Tibial nerve (tissue), 4 donors: ENCODE measurements at regions not wholly inside any gene's neighbourhood (a gene's known extent, or its start where the extent isn't known, plus 50 kb on each side); places are given as distances from the start of the nearest gene placed in this dataset.

Source experiments
- DNase-seq, 2 donors: peaks; one replicate each; pipeline ENCODE4 v3.0.0-alpha.2; 2019; ENCODE audit warnings: low spot score in 2 of 2
- H3K27ac ChIP-seq, 4 donors: fragments of 200-600 bp; sonication (generic) in 3 of 4; one replicate each; pipeline ENCODE4 v1.5.1; 2017 to 2019; ENCODE audit warnings: mild to moderate bottlenecking in 1 of 4
- H3K27me3 ChIP-seq, 2 donors: fragments of 200-600 bp; sonication (generic) in 1 of 2; one replicate each; pipeline versions ENCODE4 v1.5.1 to v1.6.0; 2017 to 2019
- H3K36me3 ChIP-seq, 3 donors: fragments of 200-600 bp; sonication (generic); one replicate each; pipeline ENCODE4 v1.5.1; 2018 to 2019
- H3K4me1 ChIP-seq, 4 donors: fragments of 200-600 bp; sonication (generic) in 3 of 4; one replicate each; pipeline ENCODE4 v1.5.1; 2017 to 2019
- H3K4me3 ChIP-seq, 4 donors: fragments of 200-600 bp; sonication (generic) in 3 of 4; one replicate each; pipeline ENCODE4 v1.5.1; 2017 to 2019; ENCODE audit warnings: mild to moderate bottlenecking in 1 of 4, moderate library complexity in 1 of 4
- H3K9me3 ChIP-seq, 4 donors: fragments of 200-600 bp; sonication (generic) in 3 of 4; one replicate each; pipeline ENCODE4 v1.5.1; 2017 to 2019
- EP300 ChIP-seq, 2 donors: sonication (generic); formaldehyde crosslinking; IDR thresholded peaks; one replicate each; pipeline ENCODE4 v1.6.1; 2017; ENCODE audit warnings: antibody characterized with exemption in 2 of 2, mild to moderate bottlenecking in 1 of 2
- POLR2A ChIP-seq, 2 donors: fragments of 450-650 bp; IDR thresholded peaks; one replicate each; pipeline ENCODE4 v1.6.1; 2017; ENCODE audit warnings: antibody characterized with exemption in 2 of 2, mild to moderate bottlenecking in 2 of 2, moderate library complexity in 2 of 2
- WGBS, 2 donors: methylation state at CpG; one replicate each; pipeline ENCODE4 v1.1.5; 2018; 5-methylcytosine and 5-hydroxymethylcytosine counted together
- TF ChIP-seq, protein P1 (sequence below), 5 experiments: fragments of 200-600 bp in 3 of 5; fragments of 450-650 bp in 2 of 5; sonication (generic) in 3 of 5; IDR thresholded peaks; one replicate each; pipeline ENCODE4 v1.5.1; 2016 to 2019; ENCODE audit warnings: antibody characterized with exemption in 5 of 5, mild to moderate bottlenecking in 3 of 5, moderate library complexity in 2 of 5

DNA sequence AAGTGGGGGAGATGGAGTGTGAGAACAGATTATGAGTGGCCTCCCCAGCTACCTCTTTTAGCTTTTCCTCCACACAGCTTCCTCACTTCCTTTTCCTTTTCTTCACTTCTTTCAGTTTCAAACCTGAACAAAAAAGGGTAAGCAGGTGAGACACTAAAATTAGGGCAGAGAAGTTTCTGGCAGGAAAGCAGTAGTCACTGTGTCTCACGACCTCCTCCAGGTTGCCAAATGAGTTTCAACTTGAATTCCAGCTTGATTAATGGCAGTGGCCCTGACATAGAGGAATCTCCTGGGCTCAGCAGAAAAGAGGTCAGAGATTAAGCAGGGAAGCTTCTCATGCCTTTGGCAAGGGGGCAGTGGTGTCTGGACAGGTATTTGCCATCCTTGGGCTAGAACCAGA is 63.7 kb upstream of the SPINK5 start:
- TF ChIP-seq EP300 (IDR thresholded peaks at IDR 0.05) (no peak), POLR2A (IDR thresholded peaks at IDR 0.05) (no peak)
- TF ChIP-seq, protein P1, sequence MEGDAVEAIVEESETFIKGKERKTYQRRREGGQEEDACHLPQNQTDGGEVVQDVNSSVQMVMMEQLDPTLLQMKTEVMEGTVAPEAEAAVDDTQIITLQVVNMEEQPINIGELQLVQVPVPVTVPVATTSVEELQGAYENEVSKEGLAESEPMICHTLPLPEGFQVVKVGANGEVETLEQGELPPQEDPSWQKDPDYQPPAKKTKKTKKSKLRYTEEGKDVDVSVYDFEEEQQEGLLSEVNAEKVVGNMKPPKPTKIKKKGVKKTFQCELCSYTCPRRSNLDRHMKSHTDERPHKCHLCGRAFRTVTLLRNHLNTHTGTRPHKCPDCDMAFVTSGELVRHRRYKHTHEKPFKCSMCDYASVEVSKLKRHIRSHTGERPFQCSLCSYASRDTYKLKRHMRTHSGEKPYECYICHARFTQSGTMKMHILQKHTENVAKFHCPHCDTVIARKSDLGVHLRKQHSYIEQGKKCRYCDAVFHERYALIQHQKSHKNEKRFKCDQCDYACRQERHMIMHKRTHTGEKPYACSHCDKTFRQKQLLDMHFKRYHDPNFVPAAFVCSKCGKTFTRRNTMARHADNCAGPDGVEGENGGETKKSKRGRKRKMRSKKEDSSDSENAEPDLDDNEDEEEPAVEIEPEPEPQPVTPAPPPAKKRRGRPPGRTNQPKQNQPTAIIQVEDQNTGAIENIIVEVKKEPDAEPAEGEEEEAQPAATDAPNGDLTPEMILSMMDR (IDR thresholded peaks at IDR 0.05): no peak
- Histone ChIP-seq H3K4me3 (no peak overlapping the region), H3K9me3 (peaks cover 0 to 29% (median 9%) of the 10 kb centered on the region in 4 donors), H3K36me3 (no peaks in the 10 kb centered on the region), H3K4me1 (no peaks in the 10 kb centered on the region), H3K27ac (no peak overlapping the region), H3K27me3 (no peaks in the 10 kb centered on the region)
- no peak for DNase-seq
- 59 to 65% methylated on average over 1 of the region's 1 CpG for WGBS, 2 donors

DNA sequence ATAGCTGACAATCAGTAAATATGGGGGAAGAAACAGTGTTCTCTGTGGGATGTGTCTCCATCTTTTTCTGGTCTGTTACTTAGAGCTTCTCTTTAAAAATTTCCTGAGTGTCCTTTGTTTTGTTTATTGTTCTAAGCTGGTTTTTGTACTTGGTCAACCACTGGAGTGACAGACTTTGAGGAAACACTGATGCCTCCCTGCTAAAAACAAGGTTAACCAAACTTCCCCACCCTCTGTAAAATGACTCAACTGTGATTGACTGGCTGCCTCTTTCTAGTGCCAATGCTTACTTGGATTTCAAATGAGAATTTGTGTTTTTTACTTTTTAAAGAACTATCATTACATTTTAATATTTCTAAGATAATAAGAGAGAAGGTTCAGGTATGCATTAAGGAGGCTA is 65.1 kb upstream of the SPINK5 start:
- TF ChIP-seq EP300 (IDR thresholded peaks at IDR 0.05) (no peak), POLR2A (IDR thresholded peaks at IDR 0.05) (no peak)
- TF ChIP-seq, protein P1 (IDR thresholded peaks at IDR 0.05): no peak

DNA sequence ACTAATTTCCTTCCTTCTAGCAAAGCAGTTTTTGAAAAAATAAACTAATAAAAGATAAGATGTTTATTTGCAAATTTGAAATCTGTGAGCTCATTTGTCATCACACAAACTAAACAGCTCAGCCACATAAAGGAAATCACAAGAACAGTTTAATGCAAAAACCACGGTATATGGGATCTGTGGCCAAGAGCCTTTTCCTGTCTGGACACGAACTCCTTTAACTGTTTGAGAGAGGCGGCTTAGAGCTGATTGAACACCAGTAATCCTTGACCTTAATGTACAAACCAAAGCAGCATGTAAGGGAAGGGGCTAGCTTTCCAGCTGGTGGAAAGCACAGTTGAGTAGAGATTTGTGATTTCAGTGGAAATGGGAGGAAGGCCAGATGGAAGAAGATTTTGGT is 66.3 kb upstream of the SPINK5 start:
- H3K4me3 ChIP-seq: no peak overlapping the region
- TF ChIP-seq EP300 (IDR thresholded peaks at IDR 0.05): no peak
- TF ChIP-seq, protein P1 (IDR thresholded peaks at IDR 0.05): no peak
- TF ChIP-seq POLR2A (IDR thresholded peaks at IDR 0.05): no peak
- no peaks in the 10 kb centered on the region for H3K36me3 ChIP-seq
- H3K27ac ChIP-seq: no peak overlapping the region
- WGBS, 2 donors: 41 to 43% methylated on average over 3 of the region's 3 CpGs
- no peaks in the 10 kb centered on the region for H3K4me1 ChIP-seq
- peaks cover 0 to 27% (median 7%) of the 10 kb centered on the region in 4 donors for H3K9me3 ChIP-seq
- H3K27me3 ChIP-seq: no peaks in the 10 kb centered on the region
- no peak for DNase-seq

More for the DNA sequence above, 65.1 kb upstream of the SPINK5 start:
- no peaks in the 10 kb centered on the region for H3K4me1 ChIP-seq
- no peaks in the 10 kb centered on the region for H3K27me3 ChIP-seq
- H3K36me3 ChIP-seq: no peaks in the 10 kb centered on the region
- no peak for DNase-seq
- H3K9me3 ChIP-seq: peaks cover 0 to 29% (median 9%) of the 10 kb centered on the region in 4 donors
- H3K27ac ChIP-seq: no peak overlapping the region
- no peak overlapping the region for H3K4me3 ChIP-seq

DNA sequence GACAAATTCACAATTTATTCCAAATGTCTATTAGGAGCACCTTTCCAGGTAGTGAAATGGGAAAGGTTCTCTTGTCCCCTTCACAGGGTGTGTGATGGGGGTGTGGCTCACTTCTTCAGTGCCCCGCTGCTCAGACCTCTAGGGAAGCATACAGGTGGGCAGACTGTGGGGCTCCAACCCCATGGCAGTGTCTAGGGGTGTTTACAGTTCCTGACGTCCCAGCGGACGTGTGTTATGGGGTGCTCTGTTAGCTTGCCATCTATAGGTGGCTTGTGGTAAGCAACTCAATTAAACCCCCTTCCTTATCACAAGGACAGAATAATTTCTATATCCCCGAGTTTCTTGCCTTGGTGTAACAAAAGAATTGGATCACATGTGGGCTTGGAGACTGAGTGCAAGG is 67.4 kb upstream of the SPINK5 start:
- 83 to 86% methylated on average over 5 of the region's 5 CpGs for WGBS, 2 donors
- no peak overlapping the region for H3K27ac ChIP-seq

DNA sequence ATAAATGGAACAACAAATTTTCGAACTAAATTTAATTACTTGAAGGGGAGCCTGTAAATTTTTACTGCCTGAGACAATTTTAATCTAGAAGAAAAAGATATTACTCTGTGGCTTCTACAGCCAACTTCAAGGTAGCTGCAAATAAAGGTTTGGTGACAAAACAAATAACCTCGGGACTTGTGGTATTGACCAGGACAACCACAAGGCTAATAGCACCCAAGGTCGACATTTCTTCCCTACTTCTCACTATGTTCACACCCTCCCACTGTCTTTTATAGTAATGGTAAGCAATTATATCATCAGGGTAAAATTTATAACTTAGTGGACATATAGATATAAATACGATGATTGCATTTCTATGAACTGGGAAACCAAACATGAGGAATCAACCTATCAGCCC is 67.9 kb upstream of the SPINK5 start:
- Histone ChIP-seq H3K36me3 (no peaks in the 10 kb centered on the region), H3K4me1 (no peaks in the 10 kb centered on the region), H3K4me3 (no peak overlapping the region), H3K27ac (no peak overlapping the region), H3K9me3 (peaks cover 0 to 10% (median 0%) of the 10 kb centered on the region in 4 donors), H3K27me3 (no peaks in the 10 kb centered on the region)
- TF ChIP-seq, protein P1 (IDR thresholded peaks at IDR 0.05): no peak
- TF ChIP-seq POLR2A (IDR thresholded peaks at IDR 0.05) (no peak), EP300 (IDR thresholded peaks at IDR 0.05) (no peak)
- no peak for DNase-seq
- WGBS, 2 donors: 80 to 82% methylated on average over 4 of the region's 4 CpGs

More for the DNA sequence above, 67.4 kb upstream of the SPINK5 start:
- H3K9me3 ChIP-seq: peaks cover 0 to 16% (median 1%) of the 10 kb centered on the region in 4 donors
- no peak for DNase-seq
- H3K27me3 ChIP-seq: no peaks in the 10 kb centered on the region
- no peaks in the 10 kb centered on the region for H3K36me3 ChIP-seq
- no peaks in the 10 kb centered on the region for H3K4me1 ChIP-seq
- H3K4me3 ChIP-seq: no peak overlapping the region
- no peak for TF ChIP-seq EP300 (IDR thresholded peaks at IDR 0.05)
- no peak for TF ChIP-seq POLR2A (IDR thresholded peaks at IDR 0.05)
- TF ChIP-seq, protein P1 (IDR thresholded peaks at IDR 0.05): no peak
